Mesothelial cell of epicardium (in vitro differentiated cells): ENCODE measurements at regions not wholly inside any gene's neighbourhood (a gene's known extent, or its start where the extent isn't known, plus 50 kb on each side); places are given as distances from the start of the nearest gene placed in this dataset.

ENCODE experiments used
- DNase-seq, 2 experiments: peaks; one replicate each; pipeline ENCODE4 v3.0.0; 2021; ENCODE audit warnings: low spot score in 2 of 2; ENCODE audit not compliant: unreplicated experiment in 2 of 2
- H3K27ac Mint-ChIP-seq: 2 replicates; pipeline ENCODE4 v1.8.0; 2021; ENCODE audit warnings: mixed read lengths
- H3K27me3 Mint-ChIP-seq: 2 replicates; pipeline ENCODE4 v1.8.0; 2021; ENCODE audit warnings: low read depth, mixed read lengths
- H3K36me3 Mint-ChIP-seq: 2 replicates; pipeline ENCODE4 v1.8.0; 2021; ENCODE audit warnings: mixed read lengths
- H3K4me1 Mint-ChIP-seq: 2 replicates; pipeline ENCODE4 v1.8.0; 2021; ENCODE audit warnings: mixed read lengths
- H3K4me3 Mint-ChIP-seq: 2 replicates; pipeline ENCODE4 v1.8.0; 2021; ENCODE audit warnings: mild to moderate bottlenecking, moderate library complexity, mixed read lengths
- H3K9me3 Mint-ChIP-seq: 2 replicates; pipeline ENCODE4 v1.8.0; 2021; ENCODE audit warnings: mixed read lengths
- TF ChIP-seq, protein P1 (sequence below): fragments of 200-600 bp; sonication (generic); IDR thresholded peaks from one replicate; pipeline ENCODE4 v1.5.0; 2021; ENCODE audit warnings: antibody characterized with exemption; ENCODE audit not compliant: unreplicated experiment

GRCh38 chr12:30814295-30814655 lies 59.5 kb upstream of the CAPRIN2 start:
- no peaks in the 10 kb centered on the region for H3K4me1 Mint-ChIP-seq

DNA sequence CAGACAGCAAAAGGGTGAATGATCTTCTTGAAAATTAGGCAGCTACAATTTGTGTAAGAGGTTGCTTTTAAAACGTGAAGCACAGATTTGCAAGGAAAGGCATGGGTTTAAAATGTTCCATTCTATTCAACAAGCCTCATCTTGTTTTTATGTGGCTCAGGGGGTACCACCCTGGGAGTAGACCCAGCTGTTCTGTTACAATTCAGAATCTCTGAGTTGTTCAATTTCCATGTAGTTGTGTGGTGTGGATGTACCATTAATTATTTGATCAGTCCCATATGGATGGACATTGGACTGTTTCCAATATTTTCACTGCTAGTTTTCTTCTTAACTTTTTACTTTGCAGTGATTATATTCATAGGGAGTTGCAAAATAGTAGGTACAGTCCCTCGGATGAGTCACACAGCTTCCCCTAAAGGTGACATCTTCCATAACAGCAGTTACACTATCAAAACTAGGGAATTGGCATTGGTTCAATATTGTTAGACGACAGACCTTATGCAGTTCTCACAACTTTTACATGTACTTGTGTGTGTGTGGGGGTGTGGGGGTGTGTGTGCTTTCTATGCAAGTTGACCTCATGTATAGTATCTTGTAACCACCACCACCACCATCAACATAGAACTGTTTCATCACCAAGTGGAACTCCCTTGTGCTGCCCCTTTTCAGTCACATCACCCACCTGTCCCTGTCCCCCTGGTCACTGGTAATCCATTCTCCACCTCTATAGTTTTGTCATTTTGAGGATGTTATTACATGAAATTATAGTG lies 59.0 kb upstream of the CAPRIN2 start:
- Mint-ChIP-seq H3K4me3 (no peak overlapping the region), H3K27me3 (no peaks in the 10 kb centered on the region), H3K27ac (no peak overlapping the region), H3K4me1 (no peaks in the 10 kb centered on the region), H3K36me3 (peaks cover 9% of the 10 kb centered on the region), H3K9me3 (peaks cover 9% of the 10 kb centered on the region)
- DNase-seq, result no peak
- TF ChIP-seq, protein P1, sequence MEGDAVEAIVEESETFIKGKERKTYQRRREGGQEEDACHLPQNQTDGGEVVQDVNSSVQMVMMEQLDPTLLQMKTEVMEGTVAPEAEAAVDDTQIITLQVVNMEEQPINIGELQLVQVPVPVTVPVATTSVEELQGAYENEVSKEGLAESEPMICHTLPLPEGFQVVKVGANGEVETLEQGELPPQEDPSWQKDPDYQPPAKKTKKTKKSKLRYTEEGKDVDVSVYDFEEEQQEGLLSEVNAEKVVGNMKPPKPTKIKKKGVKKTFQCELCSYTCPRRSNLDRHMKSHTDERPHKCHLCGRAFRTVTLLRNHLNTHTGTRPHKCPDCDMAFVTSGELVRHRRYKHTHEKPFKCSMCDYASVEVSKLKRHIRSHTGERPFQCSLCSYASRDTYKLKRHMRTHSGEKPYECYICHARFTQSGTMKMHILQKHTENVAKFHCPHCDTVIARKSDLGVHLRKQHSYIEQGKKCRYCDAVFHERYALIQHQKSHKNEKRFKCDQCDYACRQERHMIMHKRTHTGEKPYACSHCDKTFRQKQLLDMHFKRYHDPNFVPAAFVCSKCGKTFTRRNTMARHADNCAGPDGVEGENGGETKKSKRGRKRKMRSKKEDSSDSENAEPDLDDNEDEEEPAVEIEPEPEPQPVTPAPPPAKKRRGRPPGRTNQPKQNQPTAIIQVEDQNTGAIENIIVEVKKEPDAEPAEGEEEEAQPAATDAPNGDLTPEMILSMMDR, result no peak

More at GRCh38 chr12:30814295-30814655, 59.5 kb upstream of the CAPRIN2 start:
- no peaks in the 10 kb centered on the region for H3K27me3 Mint-ChIP-seq
- H3K36me3 Mint-ChIP-seq, result peaks cover 9% of the 10 kb centered on the region
- TF ChIP-seq, protein P1, result no peak
- no peak overlapping the region for H3K4me3 Mint-ChIP-seq
- peaks cover 5% of the 10 kb centered on the region for H3K9me3 Mint-ChIP-seq
- H3K27ac Mint-ChIP-seq, result no peak overlapping the region
- no peak for DNase-seq

DNA sequence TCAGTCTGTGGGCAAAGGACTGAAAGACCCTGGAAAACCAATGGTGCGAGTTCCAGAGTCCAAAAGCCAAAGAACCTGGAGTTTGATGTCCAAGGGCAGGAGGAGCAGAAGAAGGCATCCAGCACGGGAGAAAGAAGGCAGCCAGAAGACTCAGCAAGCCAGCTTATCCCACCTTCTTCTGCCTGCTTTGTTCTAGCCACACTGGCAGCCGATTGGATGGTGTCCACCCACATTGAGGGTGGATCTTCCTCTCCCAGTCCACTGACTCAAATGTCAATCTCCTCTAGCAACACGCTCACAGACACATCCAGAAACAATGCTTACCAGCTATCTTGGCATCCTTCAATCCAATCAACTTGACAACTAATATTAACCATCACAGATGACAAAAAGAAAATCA lies 57.2 kb upstream of the CAPRIN2 start:
- Mint-ChIP-seq H3K27me3 (no peaks in the 10 kb centered on the region), H3K4me1 (no peaks in the 10 kb centered on the region), H3K9me3 (peaks cover 20% of the 10 kb centered on the region)

DNA sequence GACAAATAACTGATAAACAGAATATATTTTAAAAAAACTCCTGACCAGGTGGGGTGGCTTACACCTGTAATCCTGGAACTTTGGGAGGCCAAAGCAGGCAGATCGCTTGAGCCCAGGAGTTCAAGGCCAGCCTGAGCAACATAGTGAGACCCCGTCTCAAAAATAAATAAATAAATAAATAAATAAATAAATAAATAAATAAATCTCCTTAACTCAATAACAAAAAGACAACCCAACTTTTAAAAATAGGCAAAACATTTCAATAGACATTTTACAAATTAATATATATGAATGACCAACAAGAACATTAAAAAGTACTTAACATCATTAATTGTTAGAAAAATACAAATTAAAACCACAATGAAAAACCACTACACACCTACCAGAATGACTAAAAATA lies 56.2 kb upstream of the CAPRIN2 start:
- H3K27ac Mint-ChIP-seq, result no peak overlapping the region
- no peak overlapping the region for H3K4me3 Mint-ChIP-seq
- TF ChIP-seq, protein P1, result no peak
- no peaks in the 10 kb centered on the region for H3K4me1 Mint-ChIP-seq
- H3K27me3 Mint-ChIP-seq, result no peaks in the 10 kb centered on the region
- H3K36me3 Mint-ChIP-seq, result peaks cover 23% of the 10 kb centered on the region
- no peak for DNase-seq
- H3K9me3 Mint-ChIP-seq, result peaks cover 23% of the 10 kb centered on the region

More for the DNA sequence above, 57.2 kb upstream of the CAPRIN2 start:
- Mint-ChIP-seq H3K4me3 (no peak overlapping the region), H3K27ac (no peak overlapping the region), H3K36me3 (peaks cover 19% of the 10 kb centered on the region)
- TF ChIP-seq, protein P1, result no peak
- no peak for DNase-seq

DNA sequence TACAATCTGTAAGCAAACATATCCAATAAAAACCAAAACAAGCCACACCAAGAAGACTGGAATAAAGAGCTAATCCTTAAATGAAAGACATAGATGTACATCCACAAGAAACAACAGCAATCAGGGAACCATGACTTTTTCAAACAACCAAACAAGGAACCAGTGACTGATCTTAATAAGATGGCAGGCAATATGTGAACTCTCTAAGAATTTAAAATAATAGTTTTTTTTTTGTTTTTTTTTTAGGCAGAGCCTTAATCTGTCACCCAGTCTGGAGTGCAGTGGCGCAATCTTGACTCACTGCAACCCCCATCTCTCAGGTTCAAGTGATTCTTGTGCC lies 52.9 kb upstream of the CAPRIN2 start:
- Mint-ChIP-seq H3K36me3 (peaks cover 40% of the 10 kb centered on the region), H3K9me3 (peaks cover 41% of the 10 kb centered on the region), H3K27ac (no peak overlapping the region), H3K27me3 (no peaks in the 10 kb centered on the region), H3K4me1 (no peaks in the 10 kb centered on the region), H3K4me3 (no peak overlapping the region)
- DNase-seq, result no peak
- TF ChIP-seq, protein P1, result no peak
